HCT116 (cell line): ENCODE measurements at regions not wholly inside any gene's neighbourhood (a gene's known extent, or its start where the extent isn't known, plus 50 kb on each side); places are given as distances from the start of the nearest gene placed in this dataset.

Experiments used
- ATAC-seq: fragments of 200-7000 bp; cut with Tn5 transposase; 2 replicates; pipeline ENCODE4 v1.9.1; 2020; ENCODE audit warnings: mild to moderate bottlenecking, moderate library complexity
- BruUV-seq: library from RNA; stranded (reverse); fragments of 400-500 nt; replicated peaks from 2 replicates; lab custom pipeline; 2021; lab: Mats Ljungman, UMichigan
- CTCF ChIA-PET: fragments of 300-600 bp; sonication (Branson Sonifier 250); formaldehyde crosslinking; loops from one replicate; lab custom pipeline; 2021; ENCODE audit warnings: antibody characterized with exemption; lab: Charles Lee
- POLR2A ChIA-PET: fragments of 300-600, 350-600 bp; sonication (Branson Sonifier 250); formaldehyde crosslinking; loops from one replicate; lab custom pipeline; 2021; ENCODE audit warnings: antibody characterized with exemption; lab: Charles Lee
- RAD21 ChIA-PET, 2 experiments: fragments of 300-600 bp; sonication (Branson Sonifier 250); formaldehyde crosslinking; loops; one replicate each; lab custom pipeline; 2023; ENCODE audit warnings: low total read pairs in 2 of 2; ENCODE audit not compliant: uncharacterized antibody in 2 of 2, unreplicated experiment in 2 of 2, low non-redundant PET in 1 of 2; lab: Charles Lee
- DNase-seq: peaks from one replicate; pipeline ENCODE4 v3.0.0-alpha.2; 2010; ENCODE audit warnings: low read depth, low spot score
- H2AFZ ChIP-seq: fragments of 200-600 bp; shearing (Covaris generic), sonication (generic); 2 replicates; pipeline ENCODE4 v1.6.1; 2017; ENCODE audit warnings: low read depth, mixed run types, mixed read lengths, antibody characterized with exemption, low read length; ENCODE audit not compliant: poor library complexity, severe bottlenecking
- H3K27ac ChIP-seq: 2 replicates; pipeline ENCODE4 v1.5.1; 2012; ENCODE audit warnings: low read depth, low read length
- H3K27me3 ChIP-seq: fragments of 200-600 bp; sonication (generic); 2 replicates; pipeline ENCODE4 v1.6.1; 2016; ENCODE audit warnings: mixed run types, low read length, mixed read lengths; ENCODE audit not compliant: insufficient read depth
- H3K36me3 ChIP-seq, 2 experiments: fragments of 200-500 bp in 1 of 2; fragments of 200-600 bp in 1 of 2; sonication (Bioruptor generic) in 1 of 2; sonication (generic) in 1 of 2; 2 replicates each; pipeline versions ENCODE4 v1.5.1 to v1.6.1; 2014 to 2016; ENCODE audit warnings: low read length in 2 of 2, inconsistent platforms in 1 of 2, mixed read lengths in 1 of 2, mixed run types in 1 of 2; ENCODE audit not compliant: insufficient read depth in 2 of 2, control insufficient read depth in 1 of 2
- H3K4me1 ChIP-seq, 2 experiments: fragments of 200-600 bp in 1 of 2; sonication (generic) in 1 of 2; 2 replicates each; pipeline versions ENCODE4 v1.5.1 to v1.6.1; 2012 to 2017; ENCODE audit warnings: low read length in 2 of 2, inconsistent platforms in 1 of 2, mild to moderate bottlenecking in 1 of 2, mixed read lengths in 1 of 2, mixed run types in 1 of 2, moderate library complexity in 1 of 2; ENCODE audit not compliant: insufficient read depth in 2 of 2, control insufficient read depth in 1 of 2
- H3K4me2 ChIP-seq: fragments of 200-600 bp; sonication (generic); 2 replicates; pipeline ENCODE4 v1.6.1; 2017; ENCODE audit warnings: mixed run types, low read length, mixed read lengths
- H3K4me3 ChIP-seq, 2 experiments: fragments of 200-600 bp in 1 of 2; sonication (generic) in 1 of 2; replicated peaks in 1 of 2; 2 replicates each; pipeline ENCODE4 v1.5.1; 2011 to 2016; ENCODE audit warnings: low read length in 2 of 2, control low read depth in 1 of 2, low read depth in 1 of 2, mild to moderate bottlenecking in 1 of 2, mixed read lengths in 1 of 2, mixed run types in 1 of 2
- H3K79me2 ChIP-seq: fragments of 200-600 bp; sonication (generic); 2 replicates; pipeline ENCODE4 v1.6.1; 2017; ENCODE audit warnings: mild to moderate bottlenecking, mixed run types, low read length, moderate library complexity, mixed read lengths; ENCODE audit not compliant: insufficient read depth
- H3K9ac ChIP-seq: fragments of 200-600 bp; sonication (generic); 2 replicates; pipeline ENCODE4 v1.6.1; 2016; ENCODE audit warnings: low read length, mixed read lengths
- H3K9me2 ChIP-seq: fragments of 200-600 bp; sonication (generic), shearing (Covaris generic); 2 replicates; pipeline ENCODE4 v1.6.1; 2017; ENCODE audit warnings: mixed run types, mild to moderate bottlenecking, moderate library complexity; ENCODE audit not compliant: insufficient read depth
- H3K9me3 ChIP-seq, 2 experiments: fragments of 200-500 bp in 1 of 2; fragments of 200-600 bp in 1 of 2; sonication (Bioruptor generic) in 1 of 2; sonication (generic) in 1 of 2; 2 replicates each; pipeline ENCODE4 v1.6.1; 2014 to 2017; ENCODE audit warnings: low read length in 2 of 2, mixed read lengths in 2 of 2, inconsistent platforms in 1 of 2, low read depth in 1 of 2, mild to moderate bottlenecking in 1 of 2, mixed run types in 1 of 2, moderate library complexity in 1 of 2; ENCODE audit not compliant: control insufficient read depth in 1 of 2, insufficient read depth in 1 of 2
- H4K20me1 ChIP-seq: fragments of 200-600 bp; sonication (generic), shearing (Covaris generic); 2 replicates; pipeline ENCODE4 v1.6.1; 2017; ENCODE audit warnings: mixed run types, mild to moderate bottlenecking, moderate library complexity; ENCODE audit not compliant: insufficient read depth
- ATF3 ChIP-seq: IDR thresholded peaks from 2 replicates; pipeline ENCODE4 v1.6.1; 2012
- CBX3 ChIP-seq: IDR thresholded peaks from 2 replicates; pipeline ENCODE4 v1.6.1; 2012; ENCODE audit warnings: low read depth
- CEBPB ChIP-seq: IDR thresholded peaks from 2 replicates; pipeline ENCODE4 v1.6.1; 2012; ENCODE audit warnings: low read depth
- CTCF ChIP-seq, 3 experiments: fragments of 200-600 bp in 1 of 3; sonication (generic) in 1 of 3; IDR thresholded peaks in 2 of 3; conservative IDR thresholded peaks in 1 of 3; 2 replicates each; pipeline ENCODE4 v1.5.1; 2012 to 2017; ENCODE audit warnings: low read depth in 2 of 3, low read length in 2 of 3, antibody characterized with exemption in 1 of 3, borderline replicate concordance in 1 of 3, control low read depth in 1 of 3, mild to moderate bottlenecking in 1 of 3, mixed read lengths in 1 of 3, mixed run types in 1 of 3, moderate library complexity in 1 of 3; ENCODE audit not compliant: insufficient read depth in 1 of 3
- EGR1 ChIP-seq: IDR thresholded peaks from 2 replicates; pipeline ENCODE4 v1.6.1; 2012; ENCODE audit warnings: low read depth
- EZH2phosphoT487 ChIP-seq: fragments of 200-600 bp; IDR thresholded peaks from 2 replicates; pipeline ENCODE4 v1.6.1; 2018; ENCODE audit warnings: antibody characterized with exemption, borderline replicate concordance
- FOSL1 ChIP-seq: IDR thresholded peaks from 2 replicates; pipeline ENCODE4 v1.6.1; 2012; ENCODE audit warnings: low read depth
- POLR2A ChIP-seq: IDR thresholded peaks from 2 replicates; pipeline ENCODE4 v1.7.0; 2011; ENCODE audit warnings: borderline replicate concordance; ENCODE audit not compliant: insufficient read depth, insufficient read length; ENCODE audit errors: extremely low read depth
- POLR2AphosphoS5 ChIP-seq: IDR thresholded peaks from 2 replicates; pipeline ENCODE4 v1.6.1; 2011; ENCODE audit warnings: mild to moderate bottlenecking, low read depth, low read length, moderate library complexity
- SP1 ChIP-seq: IDR thresholded peaks from 2 replicates; pipeline ENCODE4 v1.6.1; 2012; ENCODE audit warnings: low read depth
- SRF ChIP-seq: IDR thresholded peaks from 2 replicates; pipeline ENCODE4 v1.6.1; 2012; ENCODE audit warnings: low read depth
- TCF7L2 ChIP-seq: IDR thresholded peaks from 2 replicates; pipeline ENCODE4 v1.7.0; 2011; ENCODE audit warnings: borderline replicate concordance, inconsistent platforms; ENCODE audit not compliant: insufficient read depth, insufficient read length; ENCODE audit errors: extremely low read depth
- YY1 ChIP-seq: IDR thresholded peaks from 2 replicates; pipeline ENCODE4 v1.6.1; 2011; ENCODE audit warnings: low read length, low read depth, moderate library complexity, mild to moderate bottlenecking; ENCODE audit not compliant: insufficient replicate concordance; ENCODE audit errors: extremely low read depth
- ZNF274 ChIP-seq: fragments of 200-500 bp; sonication (Bioruptor generic); IDR thresholded peaks from 2 replicates; pipeline ENCODE4 v1.6.1; 2014; ENCODE audit warnings: mild to moderate bottlenecking, low read depth, low read length, inconsistent platforms
- intact Hi-C: fragments of 100-400 bp; cut with micrococcal nuclease; formaldehyde crosslinking; loops from 2 replicates; pipeline ENCODE4 v1.10.0; 2022
- TF ChIP-seq, protein P1 (sequence below): IDR thresholded peaks from 2 replicates; pipeline ENCODE4 v1.6.1; 2011; ENCODE audit warnings: mild to moderate bottlenecking, low read length, moderate library complexity; ENCODE audit not compliant: insufficient replicate concordance; ENCODE audit errors: extremely low read depth

DNA sequence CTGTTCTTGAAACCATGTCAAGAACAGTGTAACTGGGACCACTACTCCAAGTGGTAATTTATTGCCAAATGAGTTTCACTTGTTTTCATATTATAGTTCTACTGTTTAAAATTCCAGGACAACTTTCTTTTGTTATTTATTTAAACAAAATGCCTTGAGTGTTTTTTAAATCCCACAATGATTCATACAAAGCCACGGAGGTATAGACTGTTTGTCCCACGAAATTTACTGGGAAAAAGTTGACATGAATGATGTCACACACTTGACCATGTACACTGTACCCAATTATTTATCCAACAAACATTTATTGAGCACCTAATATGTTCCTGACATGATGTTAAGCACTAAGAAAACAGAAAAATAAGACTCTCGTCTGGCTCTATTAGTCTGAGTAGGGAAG is 243.9 kb upstream of the SIX2 start:
- no peak overlapping the region for H3K4me2 ChIP-seq
- H3K9ac ChIP-seq, result no peak overlapping the region
- RAD21 ChIA-PET, result no interaction called here
- no peak overlapping the region for H2AFZ ChIP-seq
- no peaks in the 10 kb centered on the region for H3K9me2 ChIP-seq
- H3K9me3 ChIP-seq, result no peaks in the 10 kb centered on the region
- intact Hi-C loops, result no loop called here
- no TSS peak for BruUV-seq
- no peaks in the 10 kb centered on the region for H3K4me1 ChIP-seq
- no peak overlapping the region for H3K4me3 ChIP-seq
- H3K36me3 ChIP-seq, result no peaks in the 10 kb centered on the region
- no peak overlapping the region for H3K27ac ChIP-seq
- H3K79me2 ChIP-seq, result no peaks in the 10 kb centered on the region
- CTCF ChIA-PET, result no interaction called here
- DNase-seq, result no peak
- ATAC-seq, result no peak
- H4K20me1 ChIP-seq, result no peaks in the 10 kb centered on the region
- H3K27me3 ChIP-seq, result no peaks in the 10 kb centered on the region
- TF ChIP-seq POLR2A (no peak), ATF3 (no peak)
- TF ChIP-seq, protein P1, sequence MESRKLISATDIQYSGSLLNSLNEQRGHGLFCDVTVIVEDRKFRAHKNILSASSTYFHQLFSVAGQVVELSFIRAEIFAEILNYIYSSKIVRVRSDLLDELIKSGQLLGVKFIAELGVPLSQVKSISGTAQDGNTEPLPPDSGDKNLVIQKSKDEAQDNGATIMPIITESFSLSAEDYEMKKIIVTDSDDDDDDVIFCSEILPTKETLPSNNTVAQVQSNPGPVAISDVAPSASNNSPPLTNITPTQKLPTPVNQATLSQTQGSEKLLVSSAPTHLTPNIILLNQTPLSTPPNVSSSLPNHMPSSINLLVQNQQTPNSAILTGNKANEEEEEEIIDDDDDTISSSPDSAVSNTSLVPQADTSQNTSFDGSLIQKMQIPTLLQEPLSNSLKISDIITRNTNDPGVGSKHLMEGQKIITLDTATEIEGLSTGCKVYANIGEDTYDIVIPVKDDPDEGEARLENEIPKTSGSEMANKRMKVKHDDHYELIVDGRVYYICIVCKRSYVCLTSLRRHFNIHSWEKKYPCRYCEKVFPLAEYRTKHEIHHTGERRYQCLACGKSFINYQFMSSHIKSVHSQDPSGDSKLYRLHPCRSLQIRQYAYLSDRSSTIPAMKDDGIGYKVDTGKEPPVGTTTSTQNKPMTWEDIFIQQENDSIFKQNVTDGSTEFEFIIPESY, result no peak
- TF ChIP-seq, all 23 proteins: peak for 0
- POLR2A ChIA-PET, result no interaction called here

GRCh38 chr2:45250176-45250575 is 240.9 kb upstream of the SIX2 start:
- ATAC-seq (no peak), DNase-seq (no peak)
- POLR2A ChIA-PET, result no interaction called here
- no TSS peak for BruUV-seq
- CTCF ChIA-PET, result no interaction called here
- no peaks in the 10 kb centered on the region for H3K36me3 ChIP-seq
- no peak overlapping the region for H3K4me2 ChIP-seq
- no peak overlapping the region for H3K9ac ChIP-seq
- H3K4me3 ChIP-seq, result no peak overlapping the region
- no peaks in the 10 kb centered on the region for H4K20me1 ChIP-seq
- TF ChIP-seq SRF, result no peak
- no peak for TF ChIP-seq POLR2A
- TF ChIP-seq FOSL1, result no peak
- no peak for TF ChIP-seq EZH2phosphoT487
- no peak for TF ChIP-seq CTCF (IDR thresholded peaks at IDR 0.05 in 2 of 3, conservative IDR thresholded peaks at IDR 0.05 in 1 of 3; ENCODE audit: borderline replicate concordance in 1 of 3, insufficient read depth in 1 of 3, low read depth in 2 of 3, low read length in 2 of 3)
- no peak for TF ChIP-seq SP1
- no peak for TF ChIP-seq ATF3
- no peak for TF ChIP-seq CEBPB
- TF ChIP-seq TCF7L2, result no peak
- no peak for TF ChIP-seq ZNF274
- no peak for TF ChIP-seq EGR1
- TF ChIP-seq YY1, result no peak
- TF ChIP-seq POLR2AphosphoS5, result no peak
- no peak for TF ChIP-seq CBX3
- no peaks in the 10 kb centered on the region for H3K27me3 ChIP-seq
- no peak overlapping the region for H2AFZ ChIP-seq
- no peaks in the 10 kb centered on the region for H3K9me3 ChIP-seq
- no peaks in the 10 kb centered on the region for H3K9me2 ChIP-seq
- RAD21 ChIA-PET, result no interaction called here
- no peak overlapping the region for H3K27ac ChIP-seq
- H3K4me1 ChIP-seq, result no peaks in the 10 kb centered on the region
- H3K79me2 ChIP-seq, result no peaks in the 10 kb centered on the region
- intact Hi-C loops, result no loop called here
